Dermis blood vessel endothelial cell (primary cell): ENCODE measurements at regions not wholly inside any gene's neighbourhood (a gene's known extent, or its start where the extent isn't known, plus 50 kb on each side); places are given as distances from the start of the nearest gene placed in this dataset.

ENCODE experiments used
- DNase-seq: peaks from one replicate; pipeline ENCODE4 v3.0.0; 2010

DNA sequence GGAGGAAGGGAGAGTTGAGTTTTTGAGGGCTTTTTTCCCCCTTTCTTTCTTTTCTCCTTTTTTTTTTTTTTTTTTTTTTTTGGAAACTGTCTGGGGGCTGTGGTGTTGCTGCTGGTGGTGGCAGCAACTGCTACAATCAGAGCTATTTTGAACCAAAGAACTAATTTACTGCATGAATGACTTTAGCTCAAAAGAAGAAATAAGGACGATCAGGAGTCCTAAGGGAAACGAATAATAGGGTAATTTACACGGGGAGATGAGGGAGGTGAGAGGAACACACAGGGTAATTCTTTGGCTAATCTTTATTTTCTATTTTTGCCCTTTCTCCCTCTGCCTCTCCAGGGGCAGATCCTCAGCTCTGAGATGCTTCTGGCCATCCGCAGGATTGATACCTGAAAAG, 119.8 kb downstream of the TMEM132E start:
- no peak for DNase-seq

DNA sequence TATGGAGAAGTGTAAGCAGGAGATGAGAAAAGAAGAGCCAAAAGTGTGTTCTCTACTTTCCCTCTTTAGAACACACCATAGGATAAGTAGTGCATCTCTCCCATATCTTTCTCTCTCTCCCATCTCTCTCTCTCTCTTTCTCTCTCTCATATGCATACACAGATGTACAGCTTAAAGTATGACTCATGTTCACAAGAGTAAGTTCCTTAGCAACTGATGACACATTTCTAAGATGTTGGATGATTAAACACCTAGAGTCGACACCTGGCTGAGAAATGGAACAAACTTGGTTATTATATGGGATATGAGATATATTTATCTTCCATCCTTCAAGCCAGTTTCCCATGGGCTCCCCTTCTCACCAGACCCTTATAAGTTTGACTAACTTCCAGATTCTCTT, 113.5 kb downstream of the TMEM132E start:
- no peak for DNase-seq
